ENCODE measurements at regions not wholly inside any gene's neighbourhood (a gene's known extent, or its start where the extent isn't known, plus 50 kb on each side); places are given as distances from the start of the nearest gene placed in this dataset.

GRCh38 chr2:23066686-23067085 lies 318.3 kb upstream of the KLHL29 start:
- DNase-seq (ENCODE audit: low read depth in 2 of 3, low spot score in 2 of 3) = no peak

- DNase-seq (ENCODE audit: low read depth in 2 of 3, low spot score in 2 of 3) = no peak
Measured at GRCh38 chr2:23069156-23069555, 315.8 kb upstream of the KLHL29 start.

GRCh38 chr2:23069923-23070322 lies 315.1 kb upstream of the KLHL29 start:
- DNase-seq (ENCODE audit: low read depth in 2 of 3, low spot score in 2 of 3) = no peak

GRCh38 chr2:23073056-23073455 lies 311.9 kb upstream of the KLHL29 start:
- DNase-seq (ENCODE audit: low read depth in 2 of 3, low spot score in 2 of 3) = no peak

GRCh38 chr2:23073671-23074070 lies 311.3 kb upstream of the KLHL29 start:
- DNase-seq (ENCODE audit: low read depth in 2 of 3, low spot score in 2 of 3) = no peak

GRCh38 chr2:23077596-23077995 lies 307.4 kb upstream of the KLHL29 start:
- no peak for DNase-seq (ENCODE audit: low read depth in 2 of 3, low spot score in 2 of 3)

- DNase-seq (ENCODE audit: low read depth in 2 of 3, low spot score in 2 of 3) = no peak
Measured at GRCh38 chr2:23078784-23079434, 306.1 kb upstream of the KLHL29 start.

GRCh38 chr2:23083966-23084365 lies 301.0 kb upstream of the KLHL29 start:
- DNase-seq (ENCODE audit: low read depth in 2 of 3, low spot score in 2 of 3) = no peak

- DNase-seq (ENCODE audit: low read depth in 2 of 3, low spot score in 2 of 3) = no peak
Measured at GRCh38 chr2:23091019-23091418, 294.0 kb upstream of the KLHL29 start.

- DNase-seq (ENCODE audit: low read depth in 2 of 3, low spot score in 2 of 3) = no peak
Measured at GRCh38 chr2:23091900-23092299, 293.1 kb upstream of the KLHL29 start.

- peak in 1 of 3 donors; percentile 13 for DNase-seq (ENCODE audit: low read depth in 2 of 3, low spot score in 2 of 3)
Measured at GRCh38 chr2:23092831-23093230, 292.1 kb upstream of the KLHL29 start.

GRCh38 chr2:23093513-23093912 lies 291.5 kb upstream of the KLHL29 start:
- no peak for DNase-seq (ENCODE audit: low read depth in 2 of 3, low spot score in 2 of 3)

- DNase-seq (ENCODE audit: low read depth in 2 of 3, low spot score in 2 of 3) = no peak
Measured at GRCh38 chr2:23096906-23097602, 287.9 kb upstream of the KLHL29 start.

- no peak for DNase-seq (ENCODE audit: low read depth in 2 of 3, low spot score in 2 of 3)
Measured at GRCh38 chr2:23100406-23100805, 284.6 kb upstream of the KLHL29 start.

- no peak for DNase-seq (ENCODE audit: low read depth in 2 of 3, low spot score in 2 of 3)
Measured at GRCh38 chr2:23106242-23106785, 278.7 kb upstream of the KLHL29 start.

GRCh38 chr2:23107327-23107941 lies 277.5 kb upstream of the KLHL29 start:
- no peak for DNase-seq (ENCODE audit: low read depth in 2 of 3, low spot score in 2 of 3)

- DNase-seq (ENCODE audit: low read depth in 2 of 3, low spot score in 2 of 3) = no peak
Measured at GRCh38 chr2:23111263-23111662, 273.7 kb upstream of the KLHL29 start.

- DNase-seq (ENCODE audit: low read depth in 2 of 3, low spot score in 2 of 3) = no peak
Measured at GRCh38 chr2:23112517-23112916, 272.5 kb upstream of the KLHL29 start.

- DNase-seq (ENCODE audit: low read depth in 2 of 3, low spot score in 2 of 3) = no peak
Measured at GRCh38 chr2:23114299-23114698, 270.7 kb upstream of the KLHL29 start.

- DNase-seq (ENCODE audit: low read depth in 2 of 3, low spot score in 2 of 3) = no peak
Measured at GRCh38 chr2:23118313-23118712, 266.7 kb upstream of the KLHL29 start.

GRCh38 chr2:23118894-23119293 lies 266.1 kb upstream of the KLHL29 start:
- DNase-seq (ENCODE audit: low read depth in 2 of 3, low spot score in 2 of 3) = no peak

GRCh38 chr2:23120161-23120560 lies 264.8 kb upstream of the KLHL29 start:
- DNase-seq (ENCODE audit: low read depth in 2 of 3, low spot score in 2 of 3) = no peak

Measured in hematopoietic multipotent progenitor cell (in vitro differentiated cells).